T-helper 1 cell treated with Interleukin-12 subunit alpha and Interleukin-12 subunit beta and Interleukin-4 antibody, amounts not matched to agents 30 μg/mL and 1 μg/mL, for 36 hours (primary cell): ENCODE measurements at regions not wholly inside any gene's neighbourhood (a gene's known extent, or its start where the extent isn't known, plus 50 kb on each side); places are given as distances from the start of the nearest gene placed in this dataset.

Experiments used
- H3K27ac Mint-ChIP-seq: one replicate; pipeline ENCODE4 v1.8.0; 2021; ENCODE audit warnings: mild to moderate bottlenecking, mixed read lengths
- H3K27me3 Mint-ChIP-seq: one replicate; pipeline ENCODE4 v1.8.0; 2021; ENCODE audit warnings: low read depth, mixed read lengths
- H3K36me3 Mint-ChIP-seq: one replicate; pipeline ENCODE4 v1.8.0; 2021; ENCODE audit warnings: low read depth, mixed read lengths
- H3K4me1 Mint-ChIP-seq: one replicate; pipeline ENCODE4 v1.8.0; 2021; ENCODE audit warnings: low read depth, mixed read lengths
- H3K4me3 Mint-ChIP-seq: one replicate; pipeline ENCODE4 v1.8.0; 2021; ENCODE audit warnings: mild to moderate bottlenecking, moderate library complexity, mixed read lengths
- H3K9me3 Mint-ChIP-seq: one replicate; pipeline ENCODE4 v1.8.0; 2021; ENCODE audit warnings: mixed read lengths

DNA sequence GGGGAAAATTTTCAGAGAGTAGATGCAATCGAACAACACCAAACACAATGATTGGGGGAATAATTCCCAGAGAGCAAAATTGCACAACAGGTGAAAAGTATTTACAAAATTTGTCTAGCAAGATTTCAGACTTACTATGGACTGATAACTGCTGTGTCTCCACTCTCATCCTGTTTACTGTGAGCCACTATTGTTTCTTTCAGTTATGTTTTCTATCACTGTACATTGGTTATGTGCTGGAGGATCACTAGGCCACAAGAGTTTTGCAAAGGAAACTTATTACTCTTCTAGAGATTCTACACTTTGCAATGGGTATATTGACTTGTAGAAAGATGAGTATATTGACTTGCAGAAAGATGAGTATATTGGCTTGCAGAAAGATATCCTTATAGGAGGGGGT is 934.1 kb upstream of the CRIM1 start:
- no peaks in the 10 kb centered on the region for H3K27me3 Mint-ChIP-seq

GRCh38 chr2:35417293-35417692 is 938.3 kb upstream of the CRIM1 start:
- Mint-ChIP-seq H3K27me3 (no peaks in the 10 kb centered on the region), H3K9me3 (peaks cover 3% of the 10 kb centered on the region), H3K27ac (no peak overlapping the region), H3K4me3 (no peak overlapping the region), H3K36me3 (no peaks in the 10 kb centered on the region), H3K4me1 (no peaks in the 10 kb centered on the region)

More for the DNA sequence above, 934.1 kb upstream of the CRIM1 start:
- H3K9me3 Mint-ChIP-seq, result peaks cover 6% of the 10 kb centered on the region
- H3K27ac Mint-ChIP-seq, result no peak overlapping the region
- H3K36me3 Mint-ChIP-seq, result no peaks in the 10 kb centered on the region
- H3K4me1 Mint-ChIP-seq, result no peaks in the 10 kb centered on the region
- H3K4me3 Mint-ChIP-seq, result no peak overlapping the region

DNA sequence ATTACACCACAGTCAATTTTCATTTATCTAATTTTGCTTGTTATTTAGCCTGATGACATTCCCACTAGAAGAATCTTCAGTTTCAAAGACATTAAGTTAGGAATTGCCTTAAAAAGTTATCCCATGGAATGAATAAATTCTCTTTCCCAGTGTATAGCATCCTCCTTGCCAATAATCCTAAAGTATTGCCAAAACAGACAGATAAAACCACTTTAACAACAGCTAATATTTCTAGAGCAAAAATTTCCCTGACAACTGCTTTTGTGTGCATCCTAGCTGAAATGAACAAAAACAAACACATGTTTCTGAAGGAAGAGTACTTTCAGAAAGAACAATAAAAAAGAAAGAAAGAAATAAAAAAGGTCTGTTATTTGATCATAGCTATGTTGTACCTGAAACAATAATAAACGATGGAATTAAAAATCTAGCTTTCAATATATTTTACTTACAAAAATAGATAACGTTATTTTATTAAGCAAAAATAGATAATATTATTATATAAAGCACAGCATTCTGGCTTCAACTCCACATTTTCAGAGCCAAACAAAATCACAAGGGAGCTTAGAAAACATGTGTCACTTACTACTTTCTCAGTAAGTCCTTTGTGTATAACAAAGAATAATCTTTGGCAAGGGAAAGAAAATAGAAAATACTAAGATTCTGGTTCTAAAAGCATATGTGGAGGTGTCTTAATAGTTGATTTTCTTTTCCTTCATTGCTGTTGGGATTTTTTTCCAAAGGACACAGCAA is 939.0 kb upstream of the CRIM1 start:
- H3K36me3 Mint-ChIP-seq, result no peaks in the 10 kb centered on the region
- H3K27me3 Mint-ChIP-seq, result no peaks in the 10 kb centered on the region
- H3K27ac Mint-ChIP-seq, result no peak overlapping the region
- no peak overlapping the region for H3K4me3 Mint-ChIP-seq
- H3K9me3 Mint-ChIP-seq, result peaks cover 3% of the 10 kb centered on the region
- no peaks in the 10 kb centered on the region for H3K4me1 Mint-ChIP-seq

DNA sequence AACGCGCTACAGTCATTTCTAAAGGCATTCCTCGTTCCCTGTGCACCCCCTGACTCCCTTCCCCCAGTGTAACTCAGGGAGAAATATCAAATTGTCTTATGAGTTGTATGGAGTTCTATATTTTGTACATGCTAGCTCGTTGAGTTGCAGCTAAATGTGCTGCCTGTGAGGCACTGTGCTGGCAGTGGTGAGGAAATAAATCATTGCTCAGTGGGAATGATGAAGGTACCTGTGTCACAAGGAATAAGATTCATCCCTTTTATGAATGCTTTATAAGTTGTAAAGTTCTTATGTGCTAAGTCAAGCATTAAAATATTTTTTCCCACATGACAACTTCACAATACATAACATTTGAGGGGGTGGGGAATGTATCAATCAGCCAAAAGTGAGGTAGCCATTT is 939.6 kb upstream of the CRIM1 start:
- Mint-ChIP-seq H3K4me1 (no peaks in the 10 kb centered on the region), H3K4me3 (no peak overlapping the region), H3K27ac (no peak overlapping the region), H3K9me3 (peaks cover 3% of the 10 kb centered on the region), H3K36me3 (no peaks in the 10 kb centered on the region), H3K27me3 (no peaks in the 10 kb centered on the region)

GRCh38 chr2:35415282-35415681 is 940.3 kb upstream of the CRIM1 start:
- Mint-ChIP-seq H3K4me3 (no peak overlapping the region), H3K9me3 (peaks cover 3% of the 10 kb centered on the region), H3K27me3 (no peaks in the 10 kb centered on the region), H3K4me1 (no peaks in the 10 kb centered on the region), H3K36me3 (no peaks in the 10 kb centered on the region), H3K27ac (no peak overlapping the region)

- Mint-ChIP-seq H3K4me1 (no peaks in the 10 kb centered on the region), H3K36me3 (no peaks in the 10 kb centered on the region), H3K27me3 (no peaks in the 10 kb centered on the region), H3K27ac (no peak overlapping the region), H3K4me3 (no peak overlapping the region), H3K9me3 (no peaks in the 10 kb centered on the region)
These were observed 945.0 kb upstream of the CRIM1 start for GRCh38 chr2:35410431-35411061.

GRCh38 chr2:35409762-35410161 is 945.8 kb upstream of the CRIM1 start:
- Mint-ChIP-seq H3K9me3 (no peaks in the 10 kb centered on the region), H3K36me3 (no peaks in the 10 kb centered on the region), H3K27me3 (no peaks in the 10 kb centered on the region), H3K4me3 (no peak overlapping the region), H3K4me1 (no peaks in the 10 kb centered on the region), H3K27ac (no peak overlapping the region)

DNA sequence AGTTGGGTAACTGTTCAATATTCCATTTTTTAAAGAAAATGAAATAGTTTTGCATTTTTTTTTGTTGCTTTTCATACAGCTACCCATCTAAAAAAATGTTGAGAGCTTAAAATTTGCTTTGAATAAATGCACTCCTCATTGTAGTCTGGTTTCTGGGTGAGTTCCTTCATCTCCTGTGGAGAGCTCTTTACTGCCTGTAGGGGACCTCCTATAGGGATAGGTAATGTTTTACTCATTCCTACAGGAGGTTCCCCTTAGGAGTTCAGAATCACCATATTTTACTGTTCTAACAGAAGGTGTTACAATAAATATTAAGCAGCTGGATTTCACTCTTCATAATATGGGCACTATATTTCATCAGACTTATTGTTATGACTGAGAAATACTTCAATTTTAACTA is 947.3 kb upstream of the CRIM1 start:
- Mint-ChIP-seq H3K36me3 (no peaks in the 10 kb centered on the region), H3K4me1 (no peaks in the 10 kb centered on the region), H3K27ac (no peak overlapping the region), H3K27me3 (no peaks in the 10 kb centered on the region), H3K4me3 (no peak overlapping the region), H3K9me3 (no peaks in the 10 kb centered on the region)

DNA sequence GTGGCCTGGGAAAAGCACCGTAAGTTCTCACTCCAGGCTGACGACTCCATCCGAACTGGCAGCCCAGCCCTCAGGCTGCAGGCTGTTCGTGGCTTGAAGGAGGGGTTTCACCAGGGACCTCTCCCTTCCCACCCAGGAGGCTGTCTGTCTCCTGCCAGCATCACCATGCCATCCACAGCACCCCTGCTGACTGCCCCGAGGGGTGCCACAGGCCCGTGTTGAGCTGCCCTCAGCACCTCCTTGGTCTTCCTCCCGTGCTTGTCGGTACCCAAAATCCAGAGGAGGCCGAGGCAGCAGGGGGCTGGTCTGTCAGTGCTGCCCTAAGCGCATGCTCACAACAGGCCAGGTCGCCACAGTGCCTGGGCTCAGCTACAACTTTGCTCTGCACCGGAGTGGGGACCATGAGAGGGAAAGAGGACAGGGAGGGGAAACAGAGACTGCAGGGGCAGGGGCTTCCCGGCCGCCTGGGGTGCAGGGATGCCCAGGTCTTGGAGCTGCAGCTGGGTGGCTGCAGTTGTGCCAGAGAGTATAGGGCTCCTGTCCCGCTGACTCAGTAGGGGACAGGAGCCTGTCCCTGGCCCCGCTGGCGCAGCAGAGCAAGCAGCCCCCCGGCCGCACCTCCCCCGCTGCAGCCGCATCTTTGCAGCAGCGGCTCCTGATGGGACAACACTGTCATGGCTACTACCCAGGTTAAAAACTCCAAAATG is 963.7 kb upstream of the CRIM1 start:
- Mint-ChIP-seq H3K27me3 (no peaks in the 10 kb centered on the region), H3K27ac (no peak overlapping the region), H3K4me1 (no peaks in the 10 kb centered on the region), H3K36me3 (no peaks in the 10 kb centered on the region), H3K9me3 (no peaks in the 10 kb centered on the region), H3K4me3 (no peak overlapping the region)

- H3K27me3 Mint-ChIP-seq, result no peaks in the 10 kb centered on the region
- no peaks in the 10 kb centered on the region for H3K4me1 Mint-ChIP-seq
- H3K4me3 Mint-ChIP-seq, result no peak overlapping the region
- H3K9me3 Mint-ChIP-seq, result no peaks in the 10 kb centered on the region
- H3K36me3 Mint-ChIP-seq, result no peaks in the 10 kb centered on the region
- no peak overlapping the region for H3K27ac Mint-ChIP-seq
These were observed 976.8 kb upstream of the CRIM1 start for GRCh38 chr2:35378791-35379190.

GRCh38 chr2:35374845-35375244 is 980.7 kb upstream of the CRIM1 start:
- Mint-ChIP-seq H3K27ac (no peak overlapping the region), H3K9me3 (no peaks in the 10 kb centered on the region), H3K4me3 (no peak overlapping the region), H3K4me1 (no peaks in the 10 kb centered on the region), H3K36me3 (no peaks in the 10 kb centered on the region), H3K27me3 (no peaks in the 10 kb centered on the region)

DNA sequence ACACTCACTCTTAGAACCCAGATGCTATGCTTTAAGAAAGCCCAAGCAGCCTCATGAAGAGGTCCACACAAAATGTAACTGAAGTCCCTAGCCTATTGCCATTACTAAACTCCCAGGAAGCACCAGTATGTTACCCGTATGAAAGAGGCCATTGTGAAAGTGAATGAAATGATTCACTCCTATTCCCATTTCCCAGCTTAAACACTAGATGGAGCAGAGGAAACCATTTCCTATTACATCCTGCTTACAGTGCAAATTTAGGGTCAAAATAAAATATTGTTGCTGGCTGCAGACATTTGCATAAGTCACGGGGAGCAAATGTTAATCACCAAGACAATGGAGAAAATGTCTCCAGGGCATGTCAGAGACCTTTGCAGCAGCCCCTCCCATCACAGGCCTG is 989.7 kb upstream of the CRIM1 start:
- Mint-ChIP-seq H3K27ac (no peak overlapping the region), H3K27me3 (no peaks in the 10 kb centered on the region), H3K4me3 (no peak overlapping the region)

GRCh38 chr2:35356332-35356731 is 999.2 kb upstream of the CRIM1 start:
- Mint-ChIP-seq H3K36me3 (no peaks in the 10 kb centered on the region), H3K9me3 (no peaks in the 10 kb centered on the region), H3K27ac (no peak overlapping the region), H3K4me1 (no peaks in the 10 kb centered on the region), H3K27me3 (no peaks in the 10 kb centered on the region), H3K4me3 (no peak overlapping the region)

More for the DNA sequence above, 989.7 kb upstream of the CRIM1 start:
- H3K9me3 Mint-ChIP-seq, result peaks cover 6% of the 10 kb centered on the region
- no peaks in the 10 kb centered on the region for H3K36me3 Mint-ChIP-seq
- no peaks in the 10 kb centered on the region for H3K4me1 Mint-ChIP-seq

GRCh38 chr2:35355056-35355455 is 1000.5 kb upstream of the CRIM1 start:
- H3K27ac Mint-ChIP-seq, result no peak overlapping the region
- H3K27me3 Mint-ChIP-seq, result no peaks in the 10 kb centered on the region
- no peak overlapping the region for H3K4me3 Mint-ChIP-seq
- no peaks in the 10 kb centered on the region for H3K36me3 Mint-ChIP-seq
- H3K4me1 Mint-ChIP-seq, result no peaks in the 10 kb centered on the region
- no peaks in the 10 kb centered on the region for H3K9me3 Mint-ChIP-seq

- Mint-ChIP-seq H3K4me3 (no peak overlapping the region), H3K36me3 (no peaks in the 10 kb centered on the region), H3K27me3 (no peaks in the 10 kb centered on the region), H3K4me1 (no peaks in the 10 kb centered on the region), H3K9me3 (no peaks in the 10 kb centered on the region), H3K27ac (no peak overlapping the region)
These were observed 1008.0 kb upstream of the CRIM1 start for GRCh38 chr2:35347561-35347960.
